OCI-M1 (cell line): ENCODE measurements at regions not wholly inside any gene's neighbourhood (a gene's known extent, or its start where the extent isn't known, plus 50 kb on each side); places are given as distances from the start of the nearest gene placed in this dataset.

Experiments
- DNase-seq: peaks from one replicate; lab custom pipeline; 2025; lab: John Stamatoyannopoulos, UW

DNA sequence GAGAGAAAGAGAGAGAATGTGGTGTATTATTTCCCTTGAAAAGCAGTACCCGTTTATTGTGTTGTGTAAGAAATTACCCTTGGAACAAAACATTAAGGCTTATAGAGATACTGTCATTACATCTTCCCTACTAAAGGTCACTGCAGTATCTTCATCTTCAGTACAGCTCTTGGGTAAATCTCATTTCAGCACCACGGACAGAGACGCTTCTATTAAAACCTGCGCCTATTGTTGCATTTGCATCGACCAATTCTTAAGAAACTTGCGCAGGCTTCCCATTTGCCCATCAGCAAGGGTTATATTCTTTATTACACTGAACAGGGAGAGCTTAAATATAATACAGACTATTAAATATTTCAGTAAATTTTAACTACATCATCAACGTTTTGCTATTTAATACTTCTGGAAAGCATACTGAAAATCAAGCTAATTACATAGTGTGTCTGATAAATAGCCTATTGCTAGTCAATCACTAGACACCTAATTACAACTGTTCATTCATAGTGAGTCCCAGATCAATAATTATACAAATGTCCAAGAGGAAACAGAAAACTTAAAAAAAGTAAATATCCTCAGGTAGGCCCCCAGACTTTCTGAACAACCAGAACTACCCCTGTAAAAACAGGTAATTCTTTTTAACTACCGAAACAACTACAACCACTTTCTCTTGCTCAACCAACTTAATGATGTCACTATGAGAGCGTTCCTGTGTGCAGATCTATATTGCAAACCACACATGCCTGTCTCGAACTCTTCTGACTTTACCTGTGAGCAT, 350.6 kb downstream of the LIG4 start:
- DNase-seq = peak; percentile 70

DNA sequence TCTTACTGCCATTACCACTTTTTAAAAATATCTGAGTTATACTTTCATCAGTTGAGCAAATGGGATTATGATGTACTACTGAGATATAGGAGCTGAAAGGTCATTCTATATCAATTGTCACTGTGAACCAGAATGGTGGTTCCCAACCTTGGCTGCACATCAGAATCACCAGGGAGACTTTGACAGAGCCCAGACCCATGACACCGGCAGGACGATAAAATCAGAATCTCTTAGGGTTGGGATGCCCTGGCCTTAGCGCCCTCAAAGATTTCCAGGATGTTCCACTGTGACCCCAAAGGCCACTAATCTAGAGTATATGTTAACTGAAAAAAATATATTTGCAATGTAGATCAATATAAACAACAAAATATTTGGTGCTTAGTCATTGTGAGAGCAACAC, 355.1 kb downstream of the LIG4 start:
- DNase-seq = no peak

DNA sequence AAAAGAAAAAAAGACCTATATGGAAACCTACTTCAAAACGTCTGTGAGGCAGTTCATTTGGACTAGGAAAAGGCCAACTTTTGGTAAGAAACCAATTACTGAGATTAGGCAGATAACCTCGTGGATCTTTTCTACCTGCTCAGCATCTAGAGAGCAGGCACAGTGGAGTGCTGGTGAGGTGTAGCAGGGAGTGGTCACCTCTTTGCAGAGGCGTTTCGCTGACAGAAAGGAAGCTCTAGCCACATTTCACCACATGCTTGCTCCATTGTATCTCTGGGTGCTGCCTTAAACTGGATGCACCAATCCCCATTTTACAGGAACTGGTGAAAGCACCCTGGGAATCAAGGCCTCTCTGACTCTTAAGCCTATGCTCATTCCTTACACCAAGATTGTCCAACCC, 360.5 kb downstream of the LIG4 start:
- no peak for DNase-seq

DNA sequence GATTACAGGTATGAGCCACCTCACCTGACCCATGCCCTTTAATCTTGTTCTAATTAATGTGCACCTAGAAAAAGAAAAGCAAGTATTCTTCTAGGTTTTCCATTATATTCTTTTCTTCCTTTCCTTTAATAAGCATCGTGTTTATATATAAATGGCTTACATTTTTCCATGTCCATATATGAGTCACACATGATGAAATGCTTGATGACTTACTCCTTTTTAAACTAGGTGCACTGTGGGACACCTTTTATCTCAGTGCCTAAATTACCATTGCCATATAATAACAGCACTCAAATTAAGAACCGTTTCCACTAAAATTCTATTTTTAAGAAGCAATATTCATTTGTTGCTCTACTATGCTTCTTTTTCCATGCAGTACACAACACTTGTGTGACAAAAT, 363.3 kb downstream of the LIG4 start:
- DNase-seq = no peak

DNA sequence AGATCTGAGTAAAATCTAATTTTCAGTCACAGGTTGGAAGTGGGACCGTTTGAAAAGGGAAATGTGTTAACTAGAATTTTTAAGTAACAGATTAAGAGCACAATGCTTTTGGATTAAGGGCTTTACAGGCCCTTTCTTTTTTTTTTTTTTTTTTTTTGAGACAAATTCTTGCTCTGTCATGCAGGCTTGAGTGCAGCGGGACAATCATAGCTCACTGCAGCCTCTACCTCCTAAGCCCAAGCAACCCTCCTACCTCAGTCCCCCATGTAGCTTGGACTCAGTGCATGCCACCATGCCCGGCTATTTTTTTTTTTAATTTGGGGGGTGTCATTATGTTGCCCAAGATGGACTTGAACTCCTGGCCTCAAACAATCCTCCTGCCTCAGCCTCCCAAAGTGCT, 363.7 kb downstream of the LIG4 start:
- no peak for DNase-seq

DNA sequence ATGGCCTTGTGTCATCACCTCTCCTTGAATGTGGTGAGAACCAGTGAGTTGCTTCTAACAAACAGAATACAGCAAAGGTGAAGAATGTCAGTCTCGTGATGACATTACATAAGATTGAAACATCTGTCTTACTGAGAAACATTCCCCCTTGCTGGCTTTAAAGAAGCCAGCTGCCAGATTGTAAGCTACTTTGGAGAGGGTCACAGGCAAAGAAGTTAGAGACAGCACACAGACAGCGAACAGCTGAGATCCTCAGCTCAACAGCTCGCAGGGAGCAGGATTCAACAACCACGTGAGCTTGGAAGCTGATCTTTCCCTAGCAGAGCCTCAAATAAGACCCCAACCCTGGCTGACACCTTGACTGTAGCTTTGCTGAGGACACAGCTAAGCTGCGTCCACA, 367.9 kb downstream of the LIG4 start:
- DNase-seq = no peak

DNA sequence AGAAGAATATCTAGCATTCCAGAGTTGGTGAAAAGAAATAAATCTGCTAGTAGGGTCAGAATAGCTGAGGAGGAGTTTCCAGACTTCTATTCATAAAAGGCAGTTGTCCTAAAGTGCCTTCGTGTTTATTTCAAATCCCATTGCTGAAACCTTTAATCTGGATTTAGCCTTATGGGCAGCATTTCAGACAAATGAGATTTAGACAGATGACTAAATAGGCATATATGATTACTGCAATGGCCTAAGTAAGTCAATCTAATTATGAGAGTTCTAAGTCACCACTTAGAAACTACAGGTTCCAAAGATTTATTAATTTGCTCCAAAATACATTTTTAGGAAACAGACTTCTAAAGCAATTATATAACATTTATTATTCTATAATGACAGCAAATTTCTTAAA, 368.7 kb downstream of the LIG4 start:
- no peak for DNase-seq

DNA sequence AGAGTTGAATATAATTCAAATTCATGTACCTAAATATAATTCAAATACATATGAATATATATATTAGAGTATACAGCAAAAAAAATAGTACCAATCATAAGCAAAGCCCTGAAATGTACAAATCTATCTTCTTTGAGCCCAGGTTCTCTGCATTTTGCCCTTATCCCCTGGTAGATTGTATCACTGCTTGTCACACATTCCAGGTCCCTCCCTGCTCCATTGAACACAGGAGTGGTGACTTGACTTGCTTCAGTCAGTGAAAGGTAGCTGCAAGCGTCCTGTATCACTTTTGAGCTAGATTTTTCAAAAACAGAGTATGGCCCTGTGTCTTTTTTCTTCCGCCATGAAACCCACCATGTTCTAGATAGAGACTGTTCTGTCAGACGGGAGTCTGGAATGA, 369.4 kb downstream of the LIG4 start:
- no peak for DNase-seq

DNA sequence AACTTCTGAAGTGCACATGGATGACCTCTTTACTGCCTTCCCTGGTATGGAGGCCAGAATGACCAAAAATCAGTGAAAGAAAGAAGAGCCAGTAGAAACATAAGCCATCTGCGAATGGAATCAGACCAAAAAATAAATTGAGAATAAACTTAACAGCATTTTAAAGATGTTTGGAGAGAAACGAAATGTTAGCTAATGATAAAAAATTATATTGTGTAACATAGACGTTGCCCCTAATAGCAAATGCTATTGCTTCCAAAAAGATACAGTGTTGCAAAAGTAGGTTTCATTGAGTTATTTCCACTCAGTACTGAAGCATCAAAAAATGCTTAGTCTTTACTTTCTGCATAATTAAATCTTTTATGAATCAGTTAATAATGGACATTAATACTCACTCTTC, 371.7 kb downstream of the LIG4 start:
- no peak for DNase-seq

DNA sequence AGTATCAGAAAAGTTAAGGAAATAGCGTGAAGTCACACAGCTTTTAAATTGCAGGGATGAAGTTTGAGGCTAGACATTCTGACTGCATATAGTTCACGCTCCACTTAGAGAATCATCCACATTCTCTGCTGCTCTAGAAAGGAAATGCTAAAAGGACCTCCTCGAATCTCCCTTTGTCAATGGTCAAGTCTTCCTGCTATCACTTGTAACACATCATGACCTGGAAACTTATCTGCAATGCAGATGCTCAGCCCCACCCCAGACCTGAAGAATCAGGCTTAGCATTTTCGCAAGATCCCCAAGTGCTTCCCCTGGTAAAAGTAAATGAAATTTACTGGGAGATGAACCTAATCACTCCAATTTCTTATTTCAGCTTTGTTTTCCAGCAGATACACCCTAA, 372.1 kb downstream of the LIG4 start:
- no peak for DNase-seq

DNA sequence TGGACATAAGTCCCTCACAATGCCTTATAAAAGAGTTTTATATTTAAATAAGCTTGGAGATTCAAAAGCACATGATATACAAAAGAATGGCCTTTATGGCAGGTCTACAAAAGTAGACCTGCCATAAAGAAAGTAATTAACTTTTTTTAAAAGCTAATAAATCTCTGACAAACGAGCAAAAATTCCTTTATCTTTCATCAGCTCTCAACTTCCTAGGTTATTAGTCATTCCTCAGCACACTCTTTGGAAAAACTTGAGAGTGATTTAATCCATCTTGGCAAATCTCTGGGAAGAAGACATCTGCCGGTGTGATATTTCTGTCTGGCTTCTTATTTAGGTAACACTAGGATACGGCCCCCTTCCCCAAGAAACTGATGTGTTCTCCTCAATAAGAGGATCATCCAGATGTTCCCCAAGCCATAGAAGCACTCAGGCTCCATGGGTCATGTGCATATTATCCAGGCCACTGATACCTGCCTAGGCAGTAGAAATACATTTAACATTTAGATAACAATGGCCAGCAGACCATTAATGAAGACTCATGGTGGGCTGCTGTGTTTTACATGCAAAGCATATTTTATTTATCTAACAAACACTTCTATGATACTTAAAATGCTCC, 372.7 kb downstream of the LIG4 start:
- no peak for DNase-seq

DNA sequence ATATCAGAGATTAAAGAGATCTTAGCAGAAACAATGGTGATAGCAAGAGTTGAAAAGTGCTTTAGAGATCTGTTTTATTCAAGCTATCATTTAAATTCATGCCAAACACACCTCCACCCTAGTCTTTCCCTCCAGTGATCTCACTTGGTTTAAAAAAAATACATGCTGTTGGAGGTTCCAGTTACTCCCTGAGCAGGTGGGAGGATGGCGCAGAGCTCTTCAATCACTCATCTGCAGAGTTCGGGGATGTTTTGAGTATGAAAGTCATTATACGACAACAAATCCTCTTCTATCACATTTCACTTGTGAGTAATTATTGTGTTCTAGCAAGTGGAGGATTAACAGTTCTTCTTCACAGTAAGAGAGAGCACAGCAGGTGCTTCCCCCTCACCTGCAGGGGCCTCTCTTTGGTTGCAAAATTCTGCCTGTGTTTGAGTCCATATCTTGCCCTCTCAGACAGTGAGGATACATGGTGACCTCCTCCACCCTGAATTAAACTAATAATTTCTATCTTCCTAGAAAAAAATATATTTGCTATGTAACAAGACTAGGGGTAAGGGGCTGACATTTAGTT, 376.7 kb downstream of the LIG4 start:
- DNase-seq = no peak

DNA sequence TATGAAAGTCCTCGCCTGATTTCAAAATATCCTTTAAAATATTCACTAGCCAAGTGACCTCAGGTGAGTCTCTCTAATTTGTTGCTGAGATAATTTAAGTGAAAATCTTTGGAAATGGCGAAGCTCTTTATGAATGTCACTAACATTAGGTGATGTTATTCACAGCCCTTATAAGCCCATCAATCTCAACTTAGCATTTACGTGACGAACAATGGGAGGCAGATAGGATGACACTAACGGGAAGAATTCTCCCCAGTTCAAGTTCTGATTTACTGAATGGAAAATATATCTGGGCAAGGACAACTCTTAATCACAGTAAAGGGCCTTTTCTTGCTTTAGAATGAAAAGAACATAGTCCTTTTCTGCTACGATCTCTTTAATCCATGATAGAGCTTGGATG, 378.7 kb downstream of the LIG4 start:
- DNase-seq = no peak

DNA sequence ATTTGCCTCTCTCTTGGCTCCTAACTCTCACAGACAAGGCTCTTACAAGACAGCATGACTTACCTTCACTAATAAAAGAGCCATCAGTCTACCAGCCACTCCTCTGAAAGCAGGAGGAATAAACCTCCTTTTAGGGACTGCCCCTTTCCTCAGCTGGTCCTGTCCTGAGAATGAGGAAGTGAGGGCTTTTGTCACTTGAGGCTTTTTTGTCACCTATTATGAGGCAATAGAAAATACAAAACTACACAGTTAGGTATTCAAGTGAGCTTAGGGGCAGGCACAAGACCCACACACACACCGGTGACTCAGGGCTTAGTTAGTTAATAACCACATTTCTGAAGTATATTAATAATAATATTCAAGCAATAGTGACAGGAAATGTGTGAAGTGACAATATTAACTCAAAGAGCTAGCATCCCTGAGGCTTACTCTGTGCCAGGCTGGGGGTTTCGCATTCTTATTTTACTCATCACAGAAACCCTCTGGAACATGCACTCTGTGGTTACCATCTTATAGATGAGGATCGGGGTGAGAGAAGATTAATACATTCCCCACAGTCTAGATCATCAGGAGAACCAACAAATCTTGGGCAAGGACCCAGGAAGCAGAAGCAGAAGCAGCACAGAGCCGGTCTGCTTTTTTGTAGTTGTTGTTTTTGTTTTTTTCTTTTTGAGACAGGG, 379.9 kb downstream of the LIG4 start:
- peak; percentile 66 for DNase-seq

DNA sequence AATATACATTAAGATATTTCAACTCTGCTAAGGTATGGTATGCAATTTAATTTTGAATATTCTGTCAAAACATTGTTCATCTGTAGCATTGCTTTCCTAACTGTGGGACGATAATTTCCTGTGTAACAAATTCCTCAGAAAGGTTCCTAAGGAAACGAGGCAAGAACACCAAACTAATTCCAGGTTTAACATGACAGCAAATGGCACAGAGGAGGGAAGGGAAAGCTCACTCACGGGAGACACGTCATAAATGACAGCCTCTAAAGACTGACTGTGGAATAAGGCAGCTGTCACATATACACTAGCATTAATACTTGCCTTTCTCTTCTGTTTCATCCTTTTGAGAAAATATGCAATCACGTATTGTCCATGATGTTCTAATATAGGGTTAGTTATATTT, 380.6 kb downstream of the LIG4 start:
- no peak for DNase-seq

DNA sequence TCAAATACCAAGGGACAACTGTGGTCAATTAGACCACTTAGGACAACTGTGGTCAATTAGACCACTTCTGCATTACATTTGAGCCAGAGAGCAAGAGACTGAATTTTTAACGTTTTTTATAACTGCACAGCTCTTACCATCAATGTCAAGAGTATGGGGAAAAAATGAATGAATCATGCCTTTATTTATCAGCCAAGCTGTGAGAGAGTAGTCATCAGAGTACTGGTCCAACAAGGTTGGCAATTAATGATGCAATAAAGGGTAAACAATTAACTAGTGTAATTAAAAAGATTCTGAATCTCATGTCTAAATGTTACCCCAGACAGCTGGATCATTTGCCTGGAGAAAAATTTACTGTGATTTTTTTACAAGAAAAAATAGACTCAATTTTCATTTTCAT, 381.1 kb downstream of the LIG4 start:
- no peak for DNase-seq

DNA sequence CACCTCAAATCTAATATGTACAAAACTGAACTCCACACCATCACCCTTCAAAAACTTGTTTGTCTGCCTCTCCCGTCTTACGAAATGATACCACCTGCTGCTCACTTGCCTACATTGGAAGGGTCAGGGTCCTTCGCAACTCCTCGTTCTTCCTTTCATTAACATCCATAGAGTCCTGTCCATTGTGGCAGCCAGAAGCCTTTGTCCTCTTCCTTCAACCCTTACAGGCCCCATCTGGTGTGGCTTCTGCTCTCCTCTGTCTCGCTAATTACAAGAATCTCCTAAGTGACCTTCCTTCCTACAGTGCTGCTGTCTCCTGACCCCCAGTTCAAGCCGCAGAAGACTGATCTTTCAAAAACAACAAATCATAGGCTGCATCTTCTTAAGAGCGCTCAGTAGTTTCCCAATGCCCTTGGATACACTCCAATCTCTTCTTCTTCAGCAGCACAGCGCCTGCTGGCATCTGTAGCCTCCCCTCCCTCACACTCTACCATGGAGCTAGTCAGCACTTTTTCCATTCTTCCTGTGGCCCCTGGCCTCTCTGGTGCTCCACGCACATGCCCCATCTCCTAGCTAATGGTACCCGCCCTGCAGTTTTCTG, 382.7 kb downstream of the LIG4 start:
- DNase-seq = no peak

DNA sequence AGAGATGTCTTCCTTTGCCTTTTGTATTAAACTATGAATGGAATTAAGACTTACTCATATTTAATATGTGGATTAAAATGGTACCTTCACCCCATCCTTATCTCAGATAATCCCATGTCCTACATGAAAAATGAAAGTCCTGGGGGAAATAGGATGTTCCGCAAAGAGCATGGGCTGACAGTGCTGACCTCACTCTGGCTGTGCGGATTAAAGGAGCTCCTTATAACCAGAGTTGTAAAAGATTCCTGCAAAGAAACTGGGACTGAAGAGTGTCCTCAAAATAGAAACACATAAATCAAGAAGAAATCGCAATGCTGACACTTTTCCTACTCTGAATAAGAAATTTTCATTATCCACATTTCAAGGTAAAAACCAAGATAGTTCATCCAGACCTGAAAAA, 384.5 kb downstream of the LIG4 start:
- no peak for DNase-seq

DNA sequence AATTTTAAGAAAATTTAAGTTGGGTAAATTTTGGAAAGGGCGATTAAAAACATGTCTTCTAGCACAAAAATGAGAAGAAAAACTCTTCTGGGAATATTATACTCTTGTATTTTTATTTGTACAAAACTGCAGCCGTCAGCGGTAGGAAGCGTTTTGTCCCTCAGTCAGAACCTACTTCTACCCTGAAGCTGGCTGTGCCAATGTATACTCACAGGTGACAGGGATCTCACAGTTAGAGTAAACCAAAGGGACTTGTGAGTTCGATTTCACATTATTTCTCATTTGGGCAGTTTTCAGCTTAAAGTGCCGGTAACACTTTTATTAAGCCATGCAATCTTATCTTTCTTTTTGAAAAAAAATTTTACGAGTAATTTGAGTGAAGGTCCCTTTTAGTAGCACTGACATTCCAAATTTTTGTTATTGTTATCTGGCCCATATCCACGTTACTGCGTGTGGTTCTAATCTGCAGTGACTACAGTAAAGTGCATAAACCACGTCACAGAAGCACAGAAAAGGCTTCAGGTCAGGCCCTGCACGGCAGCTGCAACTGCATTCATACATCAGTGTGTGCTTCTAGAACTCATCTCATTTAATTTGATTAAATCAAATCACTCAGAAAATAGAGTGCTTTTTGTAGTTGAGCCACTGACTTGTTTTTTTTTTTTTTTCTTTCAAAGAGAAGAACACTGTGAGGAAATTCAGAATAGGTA, 387.3 kb downstream of the LIG4 start:
- no peak for DNase-seq

DNA sequence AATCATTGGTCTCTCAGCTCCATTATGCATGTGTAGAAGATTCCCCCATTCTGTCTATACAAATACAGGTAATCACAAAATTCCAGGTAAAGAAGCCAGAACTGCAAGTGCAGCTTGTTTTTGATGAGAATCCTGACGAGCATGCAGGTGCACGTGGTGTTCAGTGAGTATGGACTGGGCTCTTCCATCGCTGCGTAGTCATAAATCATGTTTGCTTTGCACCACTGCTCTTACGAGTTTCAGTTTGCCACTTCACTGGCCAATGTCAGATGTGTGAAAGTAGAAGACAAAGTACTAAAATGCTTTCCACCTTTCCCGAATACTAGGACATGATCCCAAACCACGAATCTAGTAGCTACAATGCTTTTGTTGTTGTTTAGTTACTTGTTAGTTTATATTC, 390.7 kb downstream of the LIG4 start:
- DNase-seq = no peak

DNA sequence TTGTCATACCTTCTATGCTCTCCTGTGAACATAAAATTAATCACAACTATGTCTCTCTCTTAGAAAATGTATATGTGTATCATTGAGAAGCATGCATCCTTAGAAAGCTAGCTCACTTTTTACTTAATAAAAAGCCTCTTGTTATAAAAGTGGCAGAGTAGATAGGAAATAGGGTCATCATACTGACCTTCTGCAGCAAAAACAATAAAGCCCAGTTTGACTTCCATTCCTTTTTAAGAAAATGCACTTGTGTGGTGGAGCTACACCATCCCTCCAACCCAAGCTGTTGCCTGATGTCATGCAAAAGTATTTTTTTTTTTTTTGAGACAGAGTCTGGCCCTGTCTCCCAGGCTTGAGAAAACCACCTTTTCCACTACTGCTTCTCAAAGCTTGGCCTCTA, 393.3 kb downstream of the LIG4 start:
- no peak for DNase-seq

DNA sequence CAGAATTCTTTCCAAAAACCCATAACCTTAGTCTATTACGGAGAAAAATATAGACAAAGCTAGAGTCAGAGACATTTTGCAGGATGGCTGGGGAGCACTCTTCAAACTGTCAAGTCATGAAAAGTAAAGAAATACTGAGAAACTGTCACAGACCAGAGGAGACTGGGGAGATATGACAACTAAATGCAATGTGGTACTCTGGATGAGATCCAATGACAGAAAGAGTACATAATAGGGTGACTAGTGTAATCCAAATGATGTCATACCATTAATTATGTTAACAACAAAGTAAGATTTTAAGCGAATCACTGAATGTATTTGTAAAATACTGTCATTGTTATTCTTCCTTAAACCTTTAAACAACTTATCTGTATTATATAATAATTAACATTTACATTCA, 393.8 kb downstream of the LIG4 start:
- no peak for DNase-seq
